SIG-M5 (cell line): ENCODE measurements at regions not wholly inside any gene's neighbourhood (a gene's known extent, or its start where the extent isn't known, plus 50 kb on each side); places are given as distances from the start of the nearest gene placed in this dataset.

Experiments
- DNase-seq: peaks from one replicate; lab custom pipeline; 2025; lab: John Stamatoyannopoulos, UW

DNA sequence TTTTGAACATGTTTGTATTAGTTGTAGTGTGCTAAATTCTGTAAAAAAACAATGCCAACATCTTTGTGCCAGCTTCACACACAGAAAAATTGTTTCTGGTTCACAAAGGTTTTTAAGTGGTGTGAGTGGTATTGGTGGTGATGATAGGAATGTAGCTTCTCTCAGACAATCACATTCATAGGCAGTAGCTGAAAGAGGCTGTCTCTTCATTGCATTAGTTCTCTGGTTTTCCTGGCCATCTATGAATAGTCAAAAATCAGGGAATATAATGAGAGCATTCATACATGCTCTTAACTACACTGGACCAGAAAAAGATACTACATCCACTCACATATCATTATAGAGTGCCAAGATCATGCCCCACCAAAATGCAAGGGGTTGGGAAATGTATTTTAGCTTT, 433.5 kb downstream of the FLRT2 start:
- no peak for DNase-seq

GRCh38 chr14:85960756-85961155, 430.8 kb downstream of the FLRT2 start:
- no peak for DNase-seq

GRCh38 chr14:85959063-85959462, 429.1 kb downstream of the FLRT2 start:
- DNase-seq = no peak

DNA sequence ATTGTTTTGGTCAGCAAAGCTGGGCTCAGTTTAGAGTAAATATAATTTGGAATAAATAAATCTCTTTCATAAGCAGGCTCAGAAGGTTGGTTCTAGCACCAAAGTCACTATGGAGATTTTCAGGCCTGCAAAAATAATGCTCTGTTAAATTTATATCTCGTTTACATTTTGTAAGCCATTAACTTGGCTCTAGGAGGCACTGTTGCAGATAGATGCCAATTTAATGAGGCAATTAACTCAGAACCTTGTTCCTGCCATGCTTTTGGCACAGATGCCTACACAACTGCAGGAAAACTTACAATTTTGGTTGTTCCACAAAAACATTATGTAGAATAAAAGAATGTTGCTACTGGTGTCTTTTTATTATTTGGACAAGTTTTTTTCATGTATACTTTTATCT, 428.1 kb downstream of the FLRT2 start:
- no peak for DNase-seq

DNA sequence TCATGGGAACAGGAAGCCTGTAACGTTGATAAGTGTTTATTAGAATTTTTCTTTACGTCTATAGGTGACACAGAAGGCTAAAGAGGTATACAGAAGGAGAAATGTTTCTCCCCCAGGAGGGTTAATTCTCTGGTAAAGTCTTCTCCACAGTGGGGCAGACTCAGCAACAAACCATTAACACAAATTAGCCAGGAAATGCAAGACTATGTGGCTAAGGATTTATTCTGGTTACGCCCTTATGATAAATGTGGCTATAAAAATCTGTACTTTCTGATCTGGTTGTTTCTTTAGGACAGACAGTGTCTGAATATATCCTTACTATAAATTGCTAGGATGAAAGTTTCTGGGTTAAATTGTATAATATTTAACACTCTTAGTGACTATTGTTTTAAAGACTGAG, 423.3 kb downstream of the FLRT2 start:
- DNase-seq = no peak

DNA sequence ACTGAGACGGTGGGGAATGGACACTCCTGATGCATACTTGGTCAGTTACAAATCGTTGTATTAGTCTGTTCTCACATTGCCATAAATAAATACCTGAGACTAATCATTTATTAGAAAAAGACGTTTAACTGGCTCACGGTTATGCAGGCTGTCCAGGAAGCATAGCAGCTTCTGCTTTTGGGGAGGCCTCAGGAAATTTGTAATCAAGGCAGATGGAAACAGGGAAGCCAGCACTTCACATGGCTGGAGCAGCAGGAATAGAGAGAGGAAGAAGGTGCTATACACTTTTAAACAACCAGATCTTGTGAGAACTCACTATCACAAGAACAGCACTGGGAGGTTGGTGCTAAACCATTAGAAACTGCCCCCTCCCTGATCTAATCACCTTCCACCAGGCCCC, 418.2 kb downstream of the FLRT2 start:
- DNase-seq = no peak

DNA sequence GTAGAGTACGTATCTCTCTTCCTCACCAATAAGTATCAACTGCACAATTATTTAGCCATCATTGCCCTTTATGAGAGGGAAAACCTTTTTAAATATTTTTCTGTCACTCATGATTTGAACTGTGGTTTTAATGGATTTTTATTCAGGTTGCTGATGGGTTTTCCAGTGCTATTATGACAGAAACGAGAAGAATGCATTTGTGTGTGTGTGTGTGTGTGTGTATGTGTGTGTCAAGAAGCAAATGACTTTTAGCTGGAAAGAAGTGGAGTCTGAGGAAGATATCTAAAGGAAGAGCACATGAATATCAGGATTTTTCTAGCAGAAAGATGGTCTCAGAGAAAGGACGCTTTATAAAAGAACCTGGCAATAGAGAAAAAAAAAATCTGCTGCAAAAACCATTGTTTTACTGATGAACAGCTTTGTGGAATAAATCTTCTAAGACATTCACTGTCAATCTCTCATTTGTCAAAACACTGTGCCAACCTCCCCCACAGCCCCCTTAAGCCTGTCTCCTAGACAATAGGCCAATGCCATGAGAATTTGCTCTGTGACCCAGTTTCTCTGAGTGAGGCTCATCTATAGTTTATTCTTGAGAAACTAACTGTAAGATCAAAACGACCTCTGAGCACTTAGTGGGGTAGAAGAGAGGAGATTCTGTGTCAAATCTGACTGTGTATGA, 417.7 kb downstream of the FLRT2 start:
- DNase-seq = no peak

- no peak for DNase-seq
Measured at GRCh38 chr14:85943192-85943591, 413.2 kb downstream of the FLRT2 start.

GRCh38 chr14:85934886-85935254, 404.9 kb downstream of the FLRT2 start:
- DNase-seq = no peak

- DNase-seq = no peak
Measured at GRCh38 chr14:85934123-85934885, 404.4 kb downstream of the FLRT2 start.

GRCh38 chr14:85921241-85921640, 391.3 kb downstream of the FLRT2 start:
- DNase-seq = no peak

GRCh38 chr14:85917716-85918115, 387.8 kb downstream of the FLRT2 start:
- DNase-seq = no peak

DNA sequence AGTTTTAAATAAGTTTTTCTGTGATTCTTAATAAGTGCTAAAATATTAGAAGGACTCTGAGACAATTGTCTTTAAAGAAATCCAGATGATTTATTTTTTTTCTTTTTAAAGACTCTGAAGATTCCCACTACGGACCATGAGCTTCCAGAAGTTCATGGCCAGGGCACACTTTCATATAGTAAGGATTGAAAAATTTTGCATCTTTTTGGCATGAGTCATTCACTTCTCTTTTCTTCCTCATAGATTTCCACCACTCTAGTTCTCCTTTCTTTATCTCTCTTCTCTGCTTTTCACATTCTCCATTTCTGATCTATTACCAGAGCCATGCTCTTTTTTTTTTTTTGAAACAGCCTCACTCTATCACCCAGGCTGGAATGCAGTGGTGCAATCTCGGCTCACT, 385.8 kb downstream of the FLRT2 start:
- no peak for DNase-seq

DNA sequence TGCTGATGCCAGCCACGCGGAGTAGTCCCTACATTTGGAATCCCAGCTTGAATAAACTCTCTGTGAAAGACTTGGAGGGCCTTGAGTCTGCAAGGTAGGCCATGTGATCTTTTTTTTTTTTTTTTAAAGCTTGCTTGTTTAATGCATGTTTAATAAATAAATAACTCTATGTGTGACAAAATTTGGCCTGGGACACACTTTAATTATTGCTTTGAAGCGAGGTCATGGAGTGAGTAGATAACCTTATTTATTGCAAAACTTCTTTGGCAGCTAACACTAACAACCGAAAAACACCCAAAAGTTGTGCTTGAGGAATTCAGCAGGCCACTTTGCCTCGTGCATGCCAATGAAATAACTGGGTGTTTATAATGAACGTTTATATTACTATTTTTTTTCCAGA, 382.2 kb downstream of the FLRT2 start:
- DNase-seq = no peak

DNA sequence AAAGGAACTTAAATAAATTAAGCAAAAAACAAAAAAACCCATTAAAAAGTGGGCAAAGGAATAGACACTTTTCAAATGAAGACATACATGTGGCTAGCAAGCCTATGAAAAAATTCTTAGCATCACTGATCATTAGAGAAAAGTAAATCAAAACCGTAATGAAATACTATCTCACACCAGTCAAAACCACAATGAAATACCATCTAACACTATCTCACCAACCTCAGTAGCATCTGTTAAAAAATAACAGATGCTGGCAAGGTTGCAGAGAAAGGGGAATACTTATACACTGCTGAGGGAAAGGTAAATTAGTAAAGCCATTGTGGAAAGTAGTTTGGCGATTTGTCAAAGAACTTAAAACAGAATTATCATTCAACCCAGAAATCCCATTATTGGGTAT, 381.1 kb downstream of the FLRT2 start:
- DNase-seq = no peak

DNA sequence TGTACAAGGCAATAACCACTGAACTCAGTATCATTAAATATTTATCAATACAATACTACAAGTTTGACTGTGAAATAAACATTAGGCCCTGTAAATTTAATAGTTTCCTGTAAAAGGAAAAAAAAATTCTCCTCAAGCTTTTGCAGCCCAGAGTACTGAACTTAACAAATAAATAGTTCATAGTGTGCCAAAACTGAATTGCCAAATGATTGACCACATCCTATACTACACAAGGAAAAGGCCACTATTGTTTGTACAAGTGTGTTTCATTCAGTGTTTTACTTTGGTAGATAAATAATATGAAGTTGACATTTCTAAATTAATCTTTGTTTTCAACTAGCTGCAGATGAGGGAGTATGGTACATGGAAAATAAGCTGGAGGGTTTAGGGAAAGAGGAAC, 379.6 kb downstream of the FLRT2 start:
- DNase-seq = no peak

DNA sequence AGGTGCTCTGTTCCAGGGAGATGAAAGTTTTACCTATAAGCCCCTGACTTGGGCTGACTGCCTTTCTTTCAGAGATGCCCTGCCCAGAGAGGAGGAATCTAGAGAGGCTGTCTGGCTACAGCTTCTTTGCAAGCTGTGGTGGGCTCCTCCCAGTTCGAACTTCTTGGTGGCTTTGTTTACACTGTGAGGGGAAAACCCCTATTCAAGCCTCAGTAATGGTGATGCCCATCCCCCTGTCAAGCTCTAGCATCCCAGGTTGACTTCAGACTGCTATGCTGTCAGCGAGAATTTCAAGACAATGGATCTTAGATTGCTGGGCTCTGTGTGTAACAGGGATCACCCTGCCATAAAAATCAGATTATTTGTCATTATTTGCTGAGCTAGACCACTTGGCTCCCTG, 377.6 kb downstream of the FLRT2 start:
- DNase-seq = no peak

DNA sequence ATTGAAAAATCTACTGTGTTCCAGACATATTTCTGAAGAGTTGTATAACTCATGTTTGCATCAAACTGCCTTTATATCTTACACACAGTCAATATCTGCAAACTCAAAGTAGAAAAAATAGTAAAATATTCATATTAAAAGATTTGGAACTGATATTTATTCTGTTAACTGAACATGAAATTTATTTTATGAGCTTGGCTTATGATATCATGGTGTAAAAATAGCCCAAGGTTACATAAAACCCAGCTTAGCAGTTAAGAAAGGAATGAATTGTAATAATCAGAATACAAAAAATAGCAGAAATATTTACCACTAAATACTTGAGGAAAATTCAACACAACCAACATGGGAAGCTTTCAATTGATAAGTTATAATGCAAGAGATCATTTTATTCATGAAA, 367.9 kb downstream of the FLRT2 start:
- DNase-seq = no peak

DNA sequence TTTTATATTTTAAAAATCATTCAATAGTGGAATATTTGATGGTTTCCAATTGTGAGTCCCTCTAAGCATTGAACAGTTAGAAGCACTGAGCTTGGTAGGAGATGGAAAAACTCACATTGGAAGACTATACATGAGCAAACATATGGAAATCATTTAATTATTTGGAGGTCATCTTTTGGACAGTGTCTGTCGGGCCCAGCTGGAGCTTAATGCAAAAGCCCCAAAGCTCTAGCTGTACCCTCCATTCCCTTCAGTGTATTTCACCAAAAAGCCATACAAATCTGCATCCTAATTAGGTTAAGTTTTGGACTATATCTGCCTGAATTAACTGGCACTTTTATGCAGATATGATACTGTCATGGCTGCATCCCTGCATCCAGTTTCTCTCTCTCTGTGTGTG, 365.7 kb downstream of the FLRT2 start:
- no peak for DNase-seq

DNA sequence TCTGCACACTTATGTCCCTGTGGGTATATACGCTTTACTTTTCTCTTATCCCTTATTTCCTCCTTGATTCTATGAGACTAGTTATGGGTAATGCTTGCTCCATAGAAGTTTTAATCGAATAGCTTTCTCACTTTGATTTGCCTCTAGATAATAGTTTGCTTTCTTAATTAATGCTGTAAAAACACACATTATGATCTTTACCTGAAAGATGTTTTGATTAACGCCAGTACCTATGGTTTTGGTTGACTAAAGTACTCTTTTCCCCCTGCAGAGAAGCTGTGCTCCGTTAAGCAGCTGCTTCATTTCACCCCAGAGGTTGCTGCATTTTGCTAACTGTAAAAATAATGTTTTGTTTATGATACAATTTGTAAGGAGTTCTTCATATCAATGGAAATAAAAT, 362.3 kb downstream of the FLRT2 start:
- DNase-seq = no peak

- DNase-seq = no peak
Measured at GRCh38 chr14:85883966-85884365, 354.0 kb downstream of the FLRT2 start.

GRCh38 chr14:85883101-85883500, 353.2 kb downstream of the FLRT2 start:
- no peak for DNase-seq

GRCh38 chr14:85881935-85882334, 352.0 kb downstream of the FLRT2 start:
- DNase-seq = no peak

- DNase-seq = no peak
Measured at GRCh38 chr14:85878874-85879273, 348.9 kb downstream of the FLRT2 start.
